Tongue (tissue), 1 donor: ENCODE measurements at regions not wholly inside any gene's neighbourhood (a gene's known extent, or its start where the extent isn't known, plus 50 kb on each side); places are given as distances from the start of the nearest gene placed in this dataset.
A peak's percentile ranks its signal among the peaks of the same experiment; 100 is the strongest.
"Not testable (repeated sequence)": the region's sequence is repeated elsewhere in the genome, so short reads cannot be mapped to it uniquely, and the experiment has no call there.

Experiments used
- DNase-seq: peaks from one replicate; pipeline ENCODE4 v3.0.0-alpha.2; 2015

- no peak for DNase-seq
Observed at GRCh38 chr22:49345896-49346295, 481.8 kb downstream of the BRD1 start.

- peak; percentile 28 for DNase-seq
Observed at GRCh38 chr22:49344656-49345055, 483.0 kb downstream of the BRD1 start.

- no peak for DNase-seq
Observed at GRCh38 chr22:49344161-49344560, 483.5 kb downstream of the BRD1 start.

GRCh38 chr22:49340406-49340805 lies 487.3 kb downstream of the BRD1 start:
- no peak for DNase-seq

GRCh38 chr22:49336483-49336882 lies 491.2 kb downstream of the BRD1 start:
- DNase-seq, result not testable (repeated sequence)

- DNase-seq, result no peak
Observed at GRCh38 chr22:49334976-49335375, 492.7 kb downstream of the BRD1 start.

- DNase-seq, result no peak
Observed at GRCh38 chr22:49334449-49334789, 493.3 kb downstream of the BRD1 start.

- DNase-seq, result no peak
Observed at GRCh38 chr22:49333206-49333605, 494.5 kb downstream of the BRD1 start.

- no peak for DNase-seq
Observed at GRCh38 chr22:49332691-49333090, 495.0 kb downstream of the BRD1 start.

- DNase-seq, result no peak
Observed at GRCh38 chr22:49331878-49332277, 495.8 kb downstream of the BRD1 start.

- DNase-seq, result no peak
Observed at GRCh38 chr22:49331223-49331815, 496.4 kb downstream of the BRD1 start.

- no peak for DNase-seq
Observed at GRCh38 chr22:49330421-49331222, 497.1 kb downstream of the BRD1 start.

GRCh38 chr22:49329636-49330035 lies 498.0 kb downstream of the BRD1 start:
- no peak for DNase-seq

- DNase-seq, result no peak
Observed at GRCh38 chr22:49328630-49329405, 498.9 kb downstream of the BRD1 start.

- DNase-seq, result no peak
Observed at GRCh38 chr22:49328118-49328475, 499.6 kb downstream of the BRD1 start.

- DNase-seq, result peak; percentile 8
Observed at GRCh38 chr22:49327411-49328117, 500.1 kb downstream of the BRD1 start.

- DNase-seq, result no peak
Observed at GRCh38 chr22:49326558-49326957, 501.1 kb downstream of the BRD1 start.

GRCh38 chr22:49325531-49326395 lies 501.9 kb downstream of the BRD1 start:
- DNase-seq, result no peak

- DNase-seq, result no peak
Observed at GRCh38 chr22:49324527-49325491, 502.9 kb downstream of the BRD1 start.

GRCh38 chr22:49323751-49324415 lies 503.8 kb downstream of the BRD1 start:
- DNase-seq, result no peak
